Caco-2 (cell line): ENCODE measurements at regions not wholly inside any gene's neighbourhood (a gene's known extent, or its start where the extent isn't known, plus 50 kb on each side); places are given as distances from the start of the nearest gene placed in this dataset.

Source experiments
- BruUV-seq: library from RNA; stranded (reverse); fragments of 400-500 nt; replicated peaks from 2 replicates; lab custom pipeline; 2021; lab: Mats Ljungman, UMichigan
- CTCF ChIA-PET: fragments of 300-600 bp; sonication (Branson Sonifier 250); formaldehyde crosslinking; loops from one replicate; lab custom pipeline; 2022; ENCODE audit warnings: antibody characterized with exemption; lab: Charles Lee
- POLR2A ChIA-PET: fragments of 300-600 bp; sonication (Branson Sonifier 250); formaldehyde crosslinking; loops from one replicate; lab custom pipeline; 2022; ENCODE audit warnings: antibody characterized with exemption; lab: Charles Lee
- DNase-seq, 2 experiments: peaks; one replicate each; pipeline versions ENCODE4 v3.0.0 to v3.0.0-alpha.2; 2020 to 2022
- H3K27me3 ChIP-seq: replicated peaks from 2 replicates; pipeline ENCODE4 v1.6.0; 2011; ENCODE audit warnings: low read length; ENCODE audit not compliant: control insufficient read depth, insufficient read depth
- H3K36me3 ChIP-seq: 2 replicates; pipeline ENCODE4 v1.5.1; 2011; ENCODE audit warnings: low read length; ENCODE audit not compliant: control insufficient read depth, insufficient read depth
- H3K4me1 ChIP-seq: fragments of 250-450 bp; sonication (Bioruptor Pico); 2 replicates; pipeline ENCODE4 v1.5.1; 2020; ENCODE audit warnings: mild to moderate bottlenecking
- H3K4me3 ChIP-seq: 2 replicates; pipeline ENCODE4 v1.5.1; 2011; ENCODE audit warnings: low read depth, mild to moderate bottlenecking, control low read depth, low read length
- H3K9me3 ChIP-seq: fragments of 250-450 bp; sonication (Bioruptor Pico); 2 replicates; pipeline ENCODE4 v1.5.1; 2020; ENCODE audit warnings: mild to moderate bottlenecking, moderate library complexity
- H3K27ac Mint-ChIP-seq: one replicate; pipeline ENCODE4 v1.8.0; 2022; ENCODE audit warnings: mixed read lengths; ENCODE audit not compliant: unreplicated experiment
- H3K27me3 Mint-ChIP-seq: one replicate; pipeline ENCODE4 v1.8.0; 2022; ENCODE audit warnings: mixed read lengths; ENCODE audit not compliant: insufficient read depth, unreplicated experiment
- H3K36me3 Mint-ChIP-seq: one replicate; pipeline ENCODE4 v1.8.0; 2022; ENCODE audit warnings: mild to moderate bottlenecking, mixed read lengths; ENCODE audit not compliant: insufficient read depth, unreplicated experiment
- H3K4me1 Mint-ChIP-seq: one replicate; pipeline ENCODE4 v1.8.0; 2022; ENCODE audit warnings: low read depth, mixed read lengths; ENCODE audit not compliant: unreplicated experiment
- H3K4me3 Mint-ChIP-seq: one replicate; pipeline ENCODE4 v1.8.0; 2022; ENCODE audit warnings: mild to moderate bottlenecking, moderate library complexity, mixed read lengths; ENCODE audit not compliant: unreplicated experiment
- H3K9me3 Mint-ChIP-seq: one replicate; pipeline ENCODE4 v1.8.0; 2022; ENCODE audit warnings: mixed read lengths; ENCODE audit not compliant: unreplicated experiment
- intact Hi-C: fragments of 100-400 bp; cut with micrococcal nuclease; formaldehyde crosslinking; loops from one replicate; pipeline ENCODE4 v1.10.0; 2022; ENCODE audit not compliant: unreplicated experiment
- TF ChIP-seq, protein P1 (sequence below), 2 experiments: fragments of 200-600 bp in 1 of 2; IDR thresholded peaks; 1 replicate in 1 of 2; 2 replicates in 1 of 2; pipeline versions ENCODE4 v1.5.1 to v1.8.0; 2011 to 2022; ENCODE audit warnings: antibody characterized with exemption in 1 of 2, control low read depth in 1 of 2, inconsistent platforms in 1 of 2, low read depth in 1 of 2, low read length in 1 of 2, mild to moderate bottlenecking in 1 of 2, moderate library complexity in 1 of 2; ENCODE audit not compliant: insufficient read depth in 1 of 2, severe bottlenecking in 1 of 2, unreplicated experiment in 1 of 2

DNA sequence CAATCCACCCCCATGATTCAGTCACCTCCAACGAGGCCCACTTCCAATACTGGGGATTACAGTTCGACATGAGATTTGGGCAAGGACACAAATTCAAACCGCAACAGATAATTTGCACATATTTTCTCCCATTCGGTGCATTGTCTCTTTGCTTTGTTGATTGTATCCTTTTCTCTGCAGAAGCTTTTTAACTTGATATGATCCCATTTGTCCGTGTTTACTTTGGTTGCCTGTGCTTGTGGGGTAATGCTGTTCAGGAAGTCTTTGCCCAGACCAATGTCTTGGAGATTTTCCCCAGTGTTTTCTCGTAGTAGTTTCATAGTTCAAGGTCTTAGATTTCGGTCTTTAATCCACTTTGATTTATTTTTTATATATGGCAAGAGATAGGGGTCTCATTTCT is 330.8 kb upstream of the SPRY2 start:
- Mint-ChIP-seq H3K27me3 (peaks cover 2% of the 10 kb centered on the region), H3K27ac (no peak overlapping the region), H3K36me3 (no peaks in the 10 kb centered on the region), H3K4me1 (no peaks in the 10 kb centered on the region), H3K4me3 (no peak overlapping the region), H3K9me3 (no peaks in the 10 kb centered on the region)
- Histone ChIP-seq H3K4me3 (no peak overlapping the region), H3K4me1 (no peaks in the 10 kb centered on the region), H3K9me3 (no peaks in the 10 kb centered on the region; the same call in 1 of the 2 replicates), H3K27me3 (no peaks in the 10 kb centered on the region), H3K36me3 (no peaks in the 10 kb centered on the region)
- intact Hi-C loops, result no loop called here
- CTCF ChIA-PET, result no interaction called here
- POLR2A ChIA-PET, result no interaction called here
- DNase-seq, result no peak
- no TSS peak for BruUV-seq
- TF ChIP-seq, protein P1, sequence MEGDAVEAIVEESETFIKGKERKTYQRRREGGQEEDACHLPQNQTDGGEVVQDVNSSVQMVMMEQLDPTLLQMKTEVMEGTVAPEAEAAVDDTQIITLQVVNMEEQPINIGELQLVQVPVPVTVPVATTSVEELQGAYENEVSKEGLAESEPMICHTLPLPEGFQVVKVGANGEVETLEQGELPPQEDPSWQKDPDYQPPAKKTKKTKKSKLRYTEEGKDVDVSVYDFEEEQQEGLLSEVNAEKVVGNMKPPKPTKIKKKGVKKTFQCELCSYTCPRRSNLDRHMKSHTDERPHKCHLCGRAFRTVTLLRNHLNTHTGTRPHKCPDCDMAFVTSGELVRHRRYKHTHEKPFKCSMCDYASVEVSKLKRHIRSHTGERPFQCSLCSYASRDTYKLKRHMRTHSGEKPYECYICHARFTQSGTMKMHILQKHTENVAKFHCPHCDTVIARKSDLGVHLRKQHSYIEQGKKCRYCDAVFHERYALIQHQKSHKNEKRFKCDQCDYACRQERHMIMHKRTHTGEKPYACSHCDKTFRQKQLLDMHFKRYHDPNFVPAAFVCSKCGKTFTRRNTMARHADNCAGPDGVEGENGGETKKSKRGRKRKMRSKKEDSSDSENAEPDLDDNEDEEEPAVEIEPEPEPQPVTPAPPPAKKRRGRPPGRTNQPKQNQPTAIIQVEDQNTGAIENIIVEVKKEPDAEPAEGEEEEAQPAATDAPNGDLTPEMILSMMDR (IDR thresholded peaks at IDR 0.05; ENCODE audit: insufficient read depth in 1 of 2, low read depth in 1 of 2, low read length in 1 of 2, severe bottlenecking in 1 of 2, unreplicated experiment in 1 of 2), result no peak

DNA sequence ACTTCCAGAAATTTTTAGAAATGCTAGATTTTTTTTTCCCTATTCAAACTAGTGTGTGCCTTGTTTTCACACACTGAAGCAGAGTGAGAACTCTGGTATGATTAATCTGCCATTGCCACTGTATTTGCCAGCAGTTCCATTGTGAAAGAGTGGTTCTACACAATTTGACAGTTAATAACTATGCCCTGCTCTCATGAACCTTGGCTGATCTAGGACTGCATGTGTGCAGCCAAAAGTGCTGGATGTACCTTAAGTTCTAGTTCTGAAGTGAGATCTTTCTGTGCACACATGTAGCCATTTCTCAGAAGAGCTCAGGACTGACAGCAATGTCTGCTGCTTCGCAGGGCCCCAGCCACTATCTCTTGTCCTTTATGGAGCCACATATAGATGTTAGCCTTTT is 328.2 kb upstream of the SPRY2 start:
- no peak for DNase-seq
- no peak overlapping the region for H3K4me3 ChIP-seq
- H3K9me3 ChIP-seq, result no peaks in the 10 kb centered on the region; the same call in 1 of the 2 replicates
- no TSS peak for BruUV-seq
- CTCF ChIA-PET, result no interaction called here
- POLR2A ChIA-PET, result no interaction called here
- Mint-ChIP-seq H3K36me3 (no peaks in the 10 kb centered on the region), H3K4me3 (no peak overlapping the region), H3K27me3 (peaks cover 2% of the 10 kb centered on the region), H3K9me3 (no peaks in the 10 kb centered on the region), H3K27ac (no peak overlapping the region), H3K4me1 (no peaks in the 10 kb centered on the region)
- H3K4me1 ChIP-seq, result no peaks in the 10 kb centered on the region
- TF ChIP-seq, protein P1 (IDR thresholded peaks at IDR 0.05; ENCODE audit: insufficient read depth in 1 of 2, low read depth in 1 of 2, low read length in 1 of 2, severe bottlenecking in 1 of 2, unreplicated experiment in 1 of 2), result no peak
- no peaks in the 10 kb centered on the region for H3K27me3 ChIP-seq
- intact Hi-C loops, result no loop called here
- H3K36me3 ChIP-seq, result no peaks in the 10 kb centered on the region

DNA sequence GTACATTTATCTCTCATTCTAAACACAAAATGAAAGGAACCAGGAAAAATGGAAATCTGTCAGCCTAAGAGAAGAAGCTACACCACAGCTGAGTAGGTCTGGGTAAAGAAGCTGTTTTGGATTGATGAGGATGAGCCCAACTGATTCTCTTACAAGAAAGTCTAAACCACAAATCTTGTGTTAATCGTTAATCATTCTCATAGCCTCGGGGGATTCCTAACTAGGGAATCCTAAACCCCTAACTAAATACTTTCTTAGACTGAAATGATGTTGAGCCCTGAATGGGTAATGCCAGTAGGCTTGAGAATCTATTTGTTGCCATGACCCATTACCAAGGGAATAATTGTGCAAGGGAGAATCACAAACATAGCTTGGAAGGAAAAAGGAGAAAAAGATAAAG is 327.5 kb upstream of the SPRY2 start:
- Histone ChIP-seq H3K27me3 (no peaks in the 10 kb centered on the region), H3K4me1 (no peaks in the 10 kb centered on the region), H3K9me3 (no peaks in the 10 kb centered on the region; the same call in 1 of the 2 replicates), H3K4me3 (no peak overlapping the region), H3K36me3 (no peaks in the 10 kb centered on the region)
- Mint-ChIP-seq H3K4me1 (no peaks in the 10 kb centered on the region), H3K9me3 (no peaks in the 10 kb centered on the region), H3K27me3 (peaks cover 2% of the 10 kb centered on the region), H3K4me3 (no peak overlapping the region), H3K36me3 (no peaks in the 10 kb centered on the region), H3K27ac (no peak overlapping the region)
- DNase-seq, result no peak
- intact Hi-C loops, result no loop called here
- CTCF ChIA-PET, result no interaction called here
- POLR2A ChIA-PET, result no interaction called here
- no TSS peak for BruUV-seq
- TF ChIP-seq, protein P1 (IDR thresholded peaks at IDR 0.05; ENCODE audit: insufficient read depth in 1 of 2, low read depth in 1 of 2, low read length in 1 of 2, severe bottlenecking in 1 of 2, unreplicated experiment in 1 of 2), result no peak
